D721Med (cell line): ENCODE measurements at regions not wholly inside any gene's neighbourhood (a gene's known extent, or its start where the extent isn't known, plus 50 kb on each side); places are given as distances from the start of the nearest gene placed in this dataset.
A peak's percentile ranks its signal among the peaks of the same experiment; 100 is the strongest.

Experiments
- DNase-seq: peaks from one replicate; pipeline ENCODE4 v3.0.0; 2011; ENCODE audit warnings: low spot score; ENCODE audit not compliant: insufficient read length
- FAIRE-seq: peaks from 2 replicates; lab custom pipeline; 2011; peaks lifted over from hg19 to GRCh38; lab: Jason Lieb, UNC
- CTCF ChIP-seq: IDR thresholded peaks from 2 replicates; pipeline ENCODE4 v1.5.1; 2012; ENCODE audit warnings: mild to moderate bottlenecking, control low read depth; ENCODE audit not compliant: insufficient read depth; ENCODE audit errors: missing control alignments

- no peak for FAIRE-seq
- no peak for DNase-seq
- no peak for TF ChIP-seq CTCF
Measured at GRCh38 chr5:124039410-124039809, 527.4 kb downstream of the CSNK1G3 start.

- DNase-seq (no peak), FAIRE-seq (no peak)
- no peak for TF ChIP-seq CTCF
Measured at GRCh38 chr5:124036786-124037185, 524.8 kb downstream of the CSNK1G3 start.

- DNase-seq = no peak
- no peak for TF ChIP-seq CTCF
- FAIRE-seq = peak; percentile 84
Measured at GRCh38 chr5:124034963-124035362, 523.0 kb downstream of the CSNK1G3 start.

- DNase-seq (no peak), FAIRE-seq (peak; percentile 48)
- TF ChIP-seq CTCF = no peak
Measured at GRCh38 chr5:124034083-124034700, 522.2 kb downstream of the CSNK1G3 start.

- DNase-seq (no peak), FAIRE-seq (no peak)
- no peak for TF ChIP-seq CTCF
Measured at GRCh38 chr5:124030043-124030491, 518.1 kb downstream of the CSNK1G3 start.

GRCh38 chr5:124027441-124027840 lies 515.5 kb downstream of the CSNK1G3 start:
- no peak for FAIRE-seq
- no peak for TF ChIP-seq CTCF
- DNase-seq = no peak

GRCh38 chr5:124025306-124025845 lies 513.4 kb downstream of the CSNK1G3 start:
- no peak for DNase-seq
- no peak for FAIRE-seq
- no peak for TF ChIP-seq CTCF
